HepG2 (cell line): ENCODE measurements at regions not wholly inside any gene's neighbourhood (a gene's known extent, or its start where the extent isn't known, plus 50 kb on each side); places are given as distances from the start of the nearest gene placed in this dataset.

Source experiments
- ATAC-seq: fragments of 200-7000 bp; cut with Tn5 transposase; 3 replicates; pipeline ENCODE4 v1.9.1; 2020; ENCODE audit warnings: mild to moderate bottlenecking, moderate library complexity
- BruUV-seq: library from RNA; stranded (reverse); fragments of 400-500 nt; replicated peaks from 2 replicates; lab custom pipeline; 2021; lab: Mats Ljungman, UMichigan
- CTCF ChIA-PET: fragments of 300-600 bp; formaldehyde crosslinking; extraction: SDS; loops from one replicate; lab custom pipeline; 2021; ENCODE audit warnings: low total read pairs, inconsistent platforms, low intra/inter-chr PET ratio; lab: Yijun Ruan, JAX
- POLR2A ChIA-PET: fragments of 350-600 bp; sonication (Branson Sonifier 250); formaldehyde crosslinking; loops from one replicate; lab custom pipeline; 2020; ENCODE audit warnings: antibody characterized with exemption, inconsistent platforms; lab: Yijun Ruan, JAX
- DNase-seq: peaks from one replicate; pipeline ENCODE4 v3.0.0-alpha.2; 2015; ENCODE audit warnings: low spot score
- FAIRE-seq: peaks from 3 replicates; lab custom pipeline; 2011; peaks lifted over from hg19 to GRCh38; lab: Jason Lieb, UNC
- H2AFZ ChIP-seq: one replicate; pipeline ENCODE4 v1.6.1; 2011; ENCODE audit warnings: low read length, inconsistent platforms
- H3K27ac ChIP-seq: fragments of 300-600 bp; 3 replicates; pipeline ENCODE4 v1.8.0; 2011; ENCODE audit warnings: mixed run types, mild to moderate bottlenecking, mixed read lengths, low read length, inconsistent platforms; ENCODE audit not compliant: insufficient read depth; ENCODE audit errors: extremely low read length
- H3K27me3 ChIP-seq, 2 experiments: fragments of 200-600 bp in 1 of 2; 2 replicates in 1 of 2; 3 replicates in 1 of 2; pipeline versions ENCODE4 v1.6.0 to v1.8.0; 2011; ENCODE audit warnings: low read length in 2 of 2, mild to moderate bottlenecking in 2 of 2, moderate library complexity in 2 of 2, inconsistent platforms in 1 of 2; ENCODE audit not compliant: insufficient read depth in 2 of 2, control insufficient read depth in 1 of 2
- H3K36me3 ChIP-seq, 2 experiments: fragments of 200-600 bp in 1 of 2; replicated peaks in 1 of 2; 2 replicates in 1 of 2; 3 replicates in 1 of 2; pipeline versions ENCODE4 v1.5.1 to v1.8.0; 2011; ENCODE audit warnings: low read length in 2 of 2, inconsistent platforms in 1 of 2; ENCODE audit not compliant: insufficient read depth in 2 of 2, control insufficient read depth in 1 of 2
- H3K4me1 ChIP-seq: 2 replicates; pipeline ENCODE4 v1.5.1; 2012; ENCODE audit warnings: low read length, inconsistent platforms; ENCODE audit not compliant: insufficient read depth
- H3K4me2 ChIP-seq: 2 replicates; pipeline ENCODE4 v1.6.0; 2011; ENCODE audit warnings: low read depth, low read length, inconsistent platforms
- H3K4me3 ChIP-seq, 3 experiments: fragments of 200-600 bp in 1 of 3; sonication (generic), shearing (Covaris generic) in 1 of 3; replicated peaks in 1 of 3; 2 replicates each; pipeline ENCODE4 v1.5.1; 2011 to 2016; ENCODE audit warnings: low read length in 3 of 3, inconsistent platforms in 2 of 3, low read depth in 2 of 3, mild to moderate bottlenecking in 2 of 3, control low read depth in 1 of 3, mixed read lengths in 1 of 3; ENCODE audit not compliant: insufficient read depth in 1 of 3
- H3K79me2 ChIP-seq: one replicate; pipeline ENCODE4 v1.6.1; 2011; ENCODE audit warnings: low read length, inconsistent platforms; ENCODE audit not compliant: insufficient read depth
- H3K9ac ChIP-seq: 2 replicates; pipeline ENCODE4 v1.6.0; 2011; ENCODE audit warnings: mild to moderate bottlenecking, low read depth, low read length, inconsistent platforms; ENCODE audit not compliant: insufficient read depth
- H3K9me3 ChIP-seq: 2 replicates; pipeline ENCODE4 v1.5.1; 2012; ENCODE audit warnings: mild to moderate bottlenecking, low read length
- H4K20me1 ChIP-seq: 2 replicates; pipeline ENCODE4 v1.6.0; 2011; ENCODE audit warnings: inconsistent platforms, mild to moderate bottlenecking, low read length, moderate library complexity; ENCODE audit not compliant: insufficient read depth
- HMG20B ChIP-seq: conservative IDR thresholded peaks from 2 replicates; pipeline ENCODE4 v1.6.1; 2016; ENCODE audit warnings: missing genetic modification reagents, missing compliant biosample characterization
- HNRNPH1 ChIP-seq: fragments of 200-400 bp; formaldehyde crosslinking; optimal IDR thresholded peaks from 2 replicates; pipeline ENCODE3; 2017; ENCODE audit warnings: mild to moderate bottlenecking, low read depth, low read length
- HNRNPLL ChIP-seq: fragments of 200-400 bp; formaldehyde crosslinking; IDR thresholded peaks from 2 replicates; pipeline ENCODE4 v1.6.1; 2017; ENCODE audit warnings: mild to moderate bottlenecking, low read depth, low read length; ENCODE audit not compliant: poor library complexity, severe bottlenecking
- MIXL1 ChIP-seq: IDR thresholded peaks from 2 replicates; pipeline ENCODE4 v1.6.1; 2016
- NFATC3 ChIP-seq: sonication (generic); formaldehyde crosslinking; IDR thresholded peaks from 2 replicates; pipeline ENCODE4 v1.5.1; 2020; ENCODE audit warnings: mild to moderate bottlenecking, missing genetic modification reagents
- SIX1 ChIP-seq: sonication (generic); formaldehyde crosslinking; IDR thresholded peaks from 2 replicates; pipeline ENCODE4 v1.4.0; 2020; ENCODE audit warnings: missing genetic modification reagents, borderline replicate concordance
- THYN1 ChIP-seq: sonication (generic); formaldehyde crosslinking; IDR thresholded peaks from 2 replicates; pipeline ENCODE4 v1.8.1; 2023; ENCODE audit warnings: low read depth, mild to moderate bottlenecking, moderate library complexity, missing genetic modification reagents, borderline replicate concordance
- ZBTB10 ChIP-seq: sonication (generic); formaldehyde crosslinking; IDR thresholded peaks from 2 replicates; pipeline ENCODE4 v1.4.0; 2020; ENCODE audit warnings: missing genetic modification reagents, borderline replicate concordance
- ZNF441 ChIP-seq: sonication (generic); formaldehyde crosslinking; IDR thresholded peaks from 2 replicates; pipeline ENCODE4 v1.7.0; 2021; ENCODE audit warnings: missing genetic modification reagents, borderline replicate concordance
- ZNF607 ChIP-seq: sonication (generic); formaldehyde crosslinking; IDR thresholded peaks from 2 replicates; pipeline ENCODE4 v1.5.1; 2020; ENCODE audit warnings: missing genetic modification reagents, mild to moderate bottlenecking, borderline replicate concordance
- ZNF687 ChIP-seq: sonication (generic); formaldehyde crosslinking; IDR thresholded peaks from 2 replicates; pipeline ENCODE4 v1.5.1; 2020; ENCODE audit warnings: mild to moderate bottlenecking, missing genetic modification reagents, moderate library complexity
- WGBS: methylation state at CpG from one replicate; pipeline ENCODE4 v1.1.6; 2017; ENCODE audit warnings: low lambda C conversion rate; 5-methylcytosine and 5-hydroxymethylcytosine counted together
- in situ Hi-C: cut with HindIII; loops from 2 replicates; pipeline ENCODE4 v1.10.0; 2017; ENCODE audit warnings: low pct_unique_long_range_greater_than_20kb; ENCODE audit not compliant: extremely low pct_ligation_motif_present
- intact Hi-C: fragments of 100-400 bp; cut with micrococcal nuclease; formaldehyde crosslinking; loops from one replicate; pipeline ENCODE4 v1.10.0; 2022; ENCODE audit not compliant: unreplicated experiment

- Histone ChIP-seq H3K36me3 (no peaks in the 10 kb centered on the region), H3K9ac (no peak overlapping the region), H3K4me3 (no peak overlapping the region), H2AFZ (no peak overlapping the region), H3K9me3 (peaks cover 71% of the 10 kb centered on the region), H3K4me1 (no peaks in the 10 kb centered on the region), H3K27me3 (no peaks in the 10 kb centered on the region), H3K4me2 (no peak overlapping the region), H3K79me2 (no peaks in the 10 kb centered on the region), H4K20me1 (no peaks in the 10 kb centered on the region), H3K27ac (no peak overlapping the region)
- CTCF ChIA-PET = no interaction called here
- FAIRE-seq = no peak
- DNase-seq = no peak
- no TSS peak for BruUV-seq
- POLR2A ChIA-PET = no interaction called here
- no peak for ATAC-seq
- in situ Hi-C loops = no loop called here
- no peak for TF ChIP-seq ZNF441 (CRISPR knock-in tag)
- TF ChIP-seq ZNF687 (CRISPR knock-in tag) = no peak
- no peak for TF ChIP-seq HNRNPLL
- TF ChIP-seq HNRNPH1 = no peak
- WGBS = 0% methylated on average over 1 of the region's 1 CpG
- intact Hi-C loops = no loop called here
These were observed 1183.2 kb upstream of the CELF2 start for GRCh38 chr10:9834434-9834833.

GRCh38 chr10:9845075-9845474 is 1172.6 kb upstream of the CELF2 start:
- no peaks in the 10 kb centered on the region for H3K36me3 ChIP-seq
- no peak for FAIRE-seq
- in situ Hi-C loops (no loop called here), intact Hi-C loops (no loop called here)
- POLR2A ChIA-PET = no interaction called here
- no peak for ATAC-seq
- no TSS peak for BruUV-seq
- no peak overlapping the region for H2AFZ ChIP-seq
- CTCF ChIA-PET = no interaction called here
- H3K4me2 ChIP-seq = no peak overlapping the region
- no peak overlapping the region for H3K4me3 ChIP-seq
- H3K27me3 ChIP-seq = no peaks in the 10 kb centered on the region
- no peaks in the 10 kb centered on the region for H4K20me1 ChIP-seq
- DNase-seq = no peak
- H3K4me1 ChIP-seq = no peaks in the 10 kb centered on the region
- H3K27ac ChIP-seq = no peak overlapping the region
- no peak overlapping the region for H3K9ac ChIP-seq
- peaks cover 87% of the 10 kb centered on the region for H3K9me3 ChIP-seq
- no peaks in the 10 kb centered on the region for H3K79me2 ChIP-seq
- no peak for TF ChIP-seq SIX1 (CRISPR knock-in tag)
- no peak for TF ChIP-seq ZNF607 (CRISPR knock-in tag)
- no peak for TF ChIP-seq ZBTB10 (CRISPR knock-in tag)
- TF ChIP-seq NFATC3 (CRISPR knock-in tag) = no peak
- no peak for TF ChIP-seq MIXL1
- no peak for TF ChIP-seq HMG20B
- TF ChIP-seq THYN1 (CRISPR knock-in tag) = no peak
